K562 (cell line): ENCODE measurements at regions not wholly inside any gene's neighbourhood (a gene's known extent, or its start where the extent isn't known, plus 50 kb on each side); places are given as distances from the start of the nearest gene placed in this dataset.

Experiments
- ATAC-seq: fragments of 200-7000 bp; cut with Tn5 transposase; 3 replicates; pipeline ENCODE4 v1.9.1; 2020; ENCODE audit warnings: moderate library complexity
- BruUV-seq: library from RNA; stranded (reverse); fragments of 400-500 nt; replicated peaks from 2 replicates; lab custom pipeline; 2021; lab: Mats Ljungman, UMichigan
- CTCF ChIA-PET: fragments of 300-600 bp; formaldehyde crosslinking; extraction: SDS; loops from one replicate; lab custom pipeline; 2021; ENCODE audit warnings: low intra/inter-chr PET ratio; lab: Yijun Ruan, JAX
- POLR2A ChIA-PET: fragments of 300-600, 350-650 bp; sonication (Branson Sonifier 250); formaldehyde crosslinking; extraction: SDS; loops from one replicate; lab custom pipeline; 2021; ENCODE audit warnings: antibody characterized with exemption, inconsistent platforms; lab: Yijun Ruan, JAX
- DNase-seq, 4 experiments: peaks; one replicate each; pipeline versions ENCODE4 v3.0.0 to v3.0.0-alpha.2; 2011 to 2018; ENCODE audit warnings: low spot score in 3 of 4, mixed read lengths in 3 of 4; ENCODE audit errors: extremely low read depth in 1 of 4
- FAIRE-seq: peaks from 2 replicates; lab custom pipeline; 2011; peaks lifted over from hg19 to GRCh38; lab: Jason Lieb, UNC
- H2AFZ ChIP-seq: 2 replicates; pipeline ENCODE4 v1.6.0; 2011; ENCODE audit warnings: low read depth, low read length, control low read depth, inconsistent platforms
- H3K27ac ChIP-seq: fragments of 200-600 bp; 3 replicates; pipeline ENCODE4 v1.8.0; 2011; ENCODE audit warnings: low read depth, mild to moderate bottlenecking, control low read depth, inconsistent platforms, low read length, moderate library complexity, mixed read lengths; ENCODE audit errors: extremely low read depth
- H3K27me3 ChIP-seq, 2 experiments: fragments of 300-600 bp in 1 of 2; 2 replicates in 1 of 2; 3 replicates in 1 of 2; pipeline versions ENCODE4 v1.6.0 to v1.8.0; 2011; ENCODE audit warnings: inconsistent platforms in 2 of 2, low read length in 2 of 2, mild to moderate bottlenecking in 1 of 2, mixed read lengths in 1 of 2, moderate library complexity in 1 of 2; ENCODE audit not compliant: control insufficient read depth in 2 of 2, insufficient read depth in 2 of 2
- H3K36me3 ChIP-seq: fragments of 300-600 bp; 3 replicates; pipeline ENCODE4 v1.8.0; 2011; ENCODE audit warnings: mild to moderate bottlenecking, low read length, inconsistent platforms; ENCODE audit not compliant: control insufficient read depth, insufficient read depth
- H3K4me1 ChIP-seq, 2 experiments: fragments of 200-600 bp in 1 of 2; replicated peaks in 1 of 2; 2 replicates in 1 of 2; 3 replicates in 1 of 2; pipeline versions ENCODE4 v1.5.1 to v1.8.0; 2011; ENCODE audit warnings: inconsistent platforms in 2 of 2, low read length in 2 of 2, mild to moderate bottlenecking in 1 of 2, mixed read lengths in 1 of 2, moderate library complexity in 1 of 2; ENCODE audit not compliant: control insufficient read depth in 2 of 2, insufficient read depth in 2 of 2
- H3K4me2 ChIP-seq: 2 replicates; pipeline ENCODE4 v1.6.1; 2011; ENCODE audit warnings: low read length, control low read depth, inconsistent platforms, mixed read lengths; ENCODE audit not compliant: insufficient read depth
- H3K4me3 ChIP-seq: fragments of 200-600 bp; sonication (generic), shearing (Covaris generic); 2 replicates; pipeline ENCODE4 v1.5.1; 2016; ENCODE audit warnings: control low read depth, inconsistent platforms
- H3K79me2 ChIP-seq: fragments of 200-600 bp; 3 replicates; pipeline ENCODE4 v1.8.0; 2011; ENCODE audit warnings: low read length, inconsistent platforms; ENCODE audit not compliant: control insufficient read depth, insufficient read depth
- H3K9ac ChIP-seq, 2 experiments: 2 replicates each; pipeline versions ENCODE4 v1.6.0 to v1.6.1; 2011; ENCODE audit warnings: low read depth in 2 of 2, low read length in 2 of 2, control low read depth in 1 of 2, inconsistent platforms in 1 of 2, mild to moderate bottlenecking in 1 of 2, mixed read lengths in 1 of 2; ENCODE audit not compliant: insufficient read depth in 1 of 2
- H3K9me1 ChIP-seq: one replicate; pipeline ENCODE4 v1.6.0; 2011; ENCODE audit warnings: inconsistent platforms, mild to moderate bottlenecking, low read length, moderate library complexity; ENCODE audit not compliant: control insufficient read depth, insufficient read depth
- H3K9me3 ChIP-seq: replicated peaks from 2 replicates; pipeline ENCODE4 v1.5.1; 2011; ENCODE audit warnings: low read depth, low read length, inconsistent platforms; ENCODE audit not compliant: control insufficient read depth, insufficient read depth
- H4K20me1 ChIP-seq: replicated peaks from 2 replicates; pipeline ENCODE4 v1.6.1; 2011; ENCODE audit warnings: low read length, inconsistent platforms, mixed read lengths; ENCODE audit not compliant: control insufficient read depth, insufficient read depth
- BRF2 ChIP-seq: IDR thresholded peaks from 3 replicates; pipeline ENCODE4 v1.6.1; 2011; ENCODE audit warnings: borderline replicate concordance, mild to moderate bottlenecking; ENCODE audit not compliant: insufficient read length, insufficient read depth
- MEF2D ChIP-seq: conservative IDR thresholded peaks from 2 replicates; pipeline ENCODE4 v1.6.1; 2016; ENCODE audit warnings: low read depth, missing genetic modification characterization, missing compliant biosample characterization
- NFE2 ChIP-seq: IDR thresholded peaks from 2 replicates; pipeline ENCODE4 v1.6.1; 2014; ENCODE audit warnings: antibody characterized with exemption, low read depth
- PATZ1 ChIP-seq: fragments of 250-450 bp; sonication (Bioruptor Pico); IDR thresholded peaks from 2 replicates; pipeline ENCODE4 v1.5.0; 2020; ENCODE audit warnings: mild to moderate bottlenecking, borderline replicate concordance
- TCF15 ChIP-seq: fragments of 250-450 bp; sonication (Bioruptor Pico); IDR thresholded peaks from 2 replicates; pipeline ENCODE4 v1.8.0; 2022; ENCODE audit warnings: moderate library complexity, mild to moderate bottlenecking, inconsistent platforms
- TEAD2 ChIP-seq: fragments of 450-650 bp; IDR thresholded peaks from 2 replicates; pipeline ENCODE4 v1.6.1; 2016; ENCODE audit warnings: missing genetic modification characterization, control low read depth, missing compliant biosample characterization
- ZBTB40 ChIP-seq, 2 experiments: fragments of 450-650 bp in 1 of 2; sonication (generic) in 1 of 2; formaldehyde crosslinking in 1 of 2; IDR thresholded peaks; 2 replicates each; pipeline versions ENCODE4 v1.7.1 to v1.9.0; 2016 to 2022; ENCODE audit warnings: inconsistent platforms in 1 of 2, mild to moderate bottlenecking in 1 of 2, missing genetic modification reagents in 1 of 2
- ZNF3 ChIP-seq: fragments of 250-450 bp; sonication (Bioruptor Pico); IDR thresholded peaks from 2 replicates; pipeline ENCODE4 v1.5.0; 2021; ENCODE audit warnings: mild to moderate bottlenecking, moderate library complexity
- WGBS: fragments of 100-300 bp; shearing (Covaris generic); methylation state at CpG from one replicate; pipeline ENCODE4 v1.1.6; 2016; ENCODE audit warnings: low coverage, mixed read lengths; ENCODE audit not compliant: insufficient coverage; ENCODE audit errors: missing lambda C conversion rate; 5-methylcytosine and 5-hydroxymethylcytosine counted together
- in situ Hi-C: fragments of 300-500 bp; cut with MboI; formaldehyde crosslinking; loops from 4 replicates; pipeline ENCODE4 v1.15.0; 2018; ENCODE audit warnings: inconsistent platforms, mixed read lengths
- intact Hi-C: fragments of 100-400 bp; cut with micrococcal nuclease; formaldehyde crosslinking; loops from 2 replicates; pipeline ENCODE4 v1.14.2; 2022

- no peaks in the 10 kb centered on the region for H3K4me1 ChIP-seq
- CTCF ChIA-PET, result no interaction called here
- H4K20me1 ChIP-seq, result no peaks in the 10 kb centered on the region
- H3K9me1 ChIP-seq, result no peaks in the 10 kb centered on the region
- no peaks in the 10 kb centered on the region for H3K79me2 ChIP-seq
- no TSS peak for BruUV-seq
- H3K4me2 ChIP-seq, result no peak overlapping the region
- no peak for TF ChIP-seq MEF2D (tag)
- no peak for TF ChIP-seq TCF15 (CRISPR knock-in tag)
- no peak for TF ChIP-seq ZBTB40 (IDR thresholded peaks at IDR 0.05)
- no peak for TF ChIP-seq ZBTB40 (CRISPR knock-in tag; IDR thresholded peaks at IDR 0.05)
- no peak for TF ChIP-seq TEAD2 (tag)
- TF ChIP-seq ZNF3, result no peak
- TF ChIP-seq NFE2, result no peak
- TF ChIP-seq PATZ1, result no peak
- TF ChIP-seq BRF2, result no peak
- no peak for DNase-seq
- 0% methylated on average over 2 of the region's 2 CpGs for WGBS
- H3K9ac ChIP-seq, result no peak overlapping the region
- H3K27ac ChIP-seq, result no peak overlapping the region
- no peaks in the 10 kb centered on the region for H3K36me3 ChIP-seq
- intact Hi-C loops, result no loop called here
- no peaks in the 10 kb centered on the region for H3K9me3 ChIP-seq
- H3K27me3 ChIP-seq, result no peaks in the 10 kb centered on the region
- H3K4me3 ChIP-seq, result no peak overlapping the region
- H2AFZ ChIP-seq, result no peak overlapping the region
- no peak for ATAC-seq
- in situ Hi-C loops, result no loop called here
- no peak for FAIRE-seq
- POLR2A ChIA-PET, result no interaction called here
Measured at GRCh38 chr3:98699132-98699531, 64.0 kb upstream of the ST3GAL6 start.
